ENCODE measurements at regions not wholly inside any gene's neighbourhood (a gene's known extent, or its start where the extent isn't known, plus 50 kb on each side); places are given as distances from the start of the nearest gene placed in this dataset.

DNA sequence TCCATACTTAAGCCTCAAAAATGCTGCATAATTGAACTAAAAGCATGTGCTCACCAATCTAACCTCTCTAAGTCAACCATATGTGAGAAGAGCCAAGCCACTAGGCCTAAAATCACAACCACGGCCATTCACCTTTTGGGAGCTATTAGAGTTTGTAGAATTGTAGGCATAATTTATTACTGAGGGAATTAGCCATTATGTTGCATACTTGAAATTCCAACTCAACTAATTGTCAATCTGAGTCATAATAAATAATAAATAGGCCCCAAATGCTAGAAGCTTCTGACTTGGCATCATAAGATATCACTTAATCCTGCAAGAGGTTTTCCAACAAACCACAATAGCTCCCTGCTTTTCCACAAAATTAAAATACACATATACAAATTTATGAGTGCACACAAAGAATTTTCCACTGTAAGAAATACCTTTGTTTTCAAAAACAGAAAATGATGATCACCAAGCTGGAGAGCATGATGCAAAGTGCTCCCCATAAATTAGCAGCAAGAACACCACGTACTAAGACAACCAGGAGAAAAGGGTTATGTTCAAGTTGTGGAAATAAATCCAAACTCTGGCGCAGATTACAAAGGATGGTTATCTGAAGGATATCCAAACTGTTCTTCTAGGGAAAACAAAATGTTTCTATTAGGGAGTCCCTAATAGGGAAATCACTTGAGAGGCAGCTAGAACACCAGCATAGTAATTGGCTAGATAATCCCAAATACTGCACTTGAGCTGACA is 250.0 kb upstream of the SLC30A5 start:
- WGBS (ENCODE audit: low lambda C conversion rate): 67% methylated on average over 3 of the region's 3 CpGs

More for the DNA sequence above, 250.0 kb upstream of the SLC30A5 start:
- Histone ChIP-seq H3K9ac (no peak overlapping the region), H3F3A (replicated peaks; ENCODE audit: insufficient read depth) (no peaks in the 10 kb centered on the region), H3K27ac (ENCODE audit: low read depth in 2 of 2, low read length in 1 of 2) (no peak overlapping the region), H3K9me2 (no peaks in the 10 kb centered on the region), H3K9me3 (no peaks in the 10 kb centered on the region), H2AFZ (ENCODE audit: low read depth) (no peak overlapping the region), H3K4me2 (no peak overlapping the region), H3K27me3 (ENCODE audit: insufficient read depth) (no peaks in the 10 kb centered on the region), H3K4me3 (ENCODE audit: low read depth in 2 of 2, low read length in 1 of 2) (no peak overlapping the region), H4K20me1 (ENCODE audit: insufficient read depth) (no peaks in the 10 kb centered on the region), H3K4me1 (ENCODE audit: control insufficient read depth in 1 of 2, insufficient read depth in 2 of 2, low read depth in 1 of 2, low read length in 1 of 2) (no peaks in the 10 kb centered on the region; a peak in 1 of 4 replicates), H3K36me3 (replicated peaks in 1 of 2; ENCODE audit: control insufficient read depth in 1 of 2, insufficient read depth in 2 of 2, low read length in 1 of 2) (no peaks in the 10 kb centered on the region), H3K79me2 (ENCODE audit: insufficient read depth) (no peaks in the 10 kb centered on the region)
- DNase-seq: no peak
- ChIA-PET POLR2A (no interaction called here), CTCF (interaction anchor here (1.0 kb wide), 1 partner anchor 12 kb away, joined by 4 read pairs; no protein-coding TSS in a partner anchor)
- no peak for TF ChIP-seq TEAD4 (IDR thresholded peaks at IDR 0.05; ENCODE audit: borderline replicate concordance, insufficient read depth)
- no peak for TF ChIP-seq EZH2phosphoT487 (IDR thresholded peaks at IDR 0.05; ENCODE audit: borderline replicate concordance, low read depth)
- TF ChIP-seq RAD21 (IDR thresholded peaks at IDR 0.05; ENCODE audit: low read length): no peak
- no peak for TF ChIP-seq TCF12 (IDR thresholded peaks at IDR 0.05)
- no peak for TF ChIP-seq FOXJ3 (CRISPR knock-in tag; IDR thresholded peaks at IDR 0.05)
- TF ChIP-seq, protein P1, sequence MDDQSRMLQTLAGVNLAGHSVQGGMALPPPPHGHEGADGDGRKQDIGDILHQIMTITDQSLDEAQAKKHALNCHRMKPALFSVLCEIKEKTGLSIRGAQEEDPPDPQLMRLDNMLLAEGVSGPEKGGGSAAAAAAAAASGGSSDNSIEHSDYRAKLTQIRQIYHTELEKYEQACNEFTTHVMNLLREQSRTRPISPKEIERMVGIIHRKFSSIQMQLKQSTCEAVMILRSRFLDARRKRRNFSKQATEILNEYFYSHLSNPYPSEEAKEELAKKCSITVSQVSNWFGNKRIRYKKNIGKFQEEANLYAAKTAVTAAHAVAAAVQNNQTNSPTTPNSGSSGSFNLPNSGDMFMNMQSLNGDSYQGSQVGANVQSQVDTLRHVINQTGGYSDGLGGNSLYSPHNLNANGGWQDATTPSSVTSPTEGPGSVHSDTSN (IDR thresholded peaks at IDR 0.05): no peak
- TF ChIP-seq YY1 (IDR thresholded peaks at IDR 0.05; ENCODE audit: low read depth): no peak
- TF ChIP-seq SIN3A (IDR thresholded peaks at IDR 0.05; ENCODE audit: borderline replicate concordance, low read depth, low read length): no peak
- TF ChIP-seq JUND (IDR thresholded peaks at IDR 0.05): no peak
- TF ChIP-seq, protein P2, sequence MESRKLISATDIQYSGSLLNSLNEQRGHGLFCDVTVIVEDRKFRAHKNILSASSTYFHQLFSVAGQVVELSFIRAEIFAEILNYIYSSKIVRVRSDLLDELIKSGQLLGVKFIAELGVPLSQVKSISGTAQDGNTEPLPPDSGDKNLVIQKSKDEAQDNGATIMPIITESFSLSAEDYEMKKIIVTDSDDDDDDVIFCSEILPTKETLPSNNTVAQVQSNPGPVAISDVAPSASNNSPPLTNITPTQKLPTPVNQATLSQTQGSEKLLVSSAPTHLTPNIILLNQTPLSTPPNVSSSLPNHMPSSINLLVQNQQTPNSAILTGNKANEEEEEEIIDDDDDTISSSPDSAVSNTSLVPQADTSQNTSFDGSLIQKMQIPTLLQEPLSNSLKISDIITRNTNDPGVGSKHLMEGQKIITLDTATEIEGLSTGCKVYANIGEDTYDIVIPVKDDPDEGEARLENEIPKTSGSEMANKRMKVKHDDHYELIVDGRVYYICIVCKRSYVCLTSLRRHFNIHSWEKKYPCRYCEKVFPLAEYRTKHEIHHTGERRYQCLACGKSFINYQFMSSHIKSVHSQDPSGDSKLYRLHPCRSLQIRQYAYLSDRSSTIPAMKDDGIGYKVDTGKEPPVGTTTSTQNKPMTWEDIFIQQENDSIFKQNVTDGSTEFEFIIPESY (IDR thresholded peaks at IDR 0.05; ENCODE audit: borderline replicate concordance, low read depth): no peak
- TF ChIP-seq, protein P3, sequence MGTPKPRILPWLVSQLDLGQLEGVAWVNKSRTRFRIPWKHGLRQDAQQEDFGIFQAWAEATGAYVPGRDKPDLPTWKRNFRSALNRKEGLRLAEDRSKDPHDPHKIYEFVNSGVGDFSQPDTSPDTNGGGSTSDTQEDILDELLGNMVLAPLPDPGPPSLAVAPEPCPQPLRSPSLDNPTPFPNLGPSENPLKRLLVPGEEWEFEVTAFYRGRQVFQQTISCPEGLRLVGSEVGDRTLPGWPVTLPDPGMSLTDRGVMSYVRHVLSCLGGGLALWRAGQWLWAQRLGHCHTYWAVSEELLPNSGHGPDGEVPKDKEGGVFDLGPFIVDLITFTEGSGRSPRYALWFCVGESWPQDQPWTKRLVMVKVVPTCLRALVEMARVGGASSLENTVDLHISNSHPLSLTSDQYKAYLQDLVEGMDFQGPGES (IDR thresholded peaks at IDR 0.05; ENCODE audit: low read depth, low read length): no peak
- TF ChIP-seq, protein P4, sequence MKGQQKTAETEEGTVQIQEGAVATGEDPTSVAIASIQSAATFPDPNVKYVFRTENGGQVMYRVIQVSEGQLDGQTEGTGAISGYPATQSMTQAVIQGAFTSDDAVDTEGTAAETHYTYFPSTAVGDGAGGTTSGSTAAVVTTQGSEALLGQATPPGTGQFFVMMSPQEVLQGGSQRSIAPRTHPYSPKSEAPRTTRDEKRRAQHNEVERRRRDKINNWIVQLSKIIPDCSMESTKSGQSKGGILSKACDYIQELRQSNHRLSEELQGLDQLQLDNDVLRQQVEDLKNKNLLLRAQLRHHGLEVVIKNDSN (IDR thresholded peaks at IDR 0.05; ENCODE audit: borderline replicate concordance, low read depth): no peak
- TF ChIP-seq MEF2A (IDR thresholded peaks at IDR 0.05; ENCODE audit: borderline replicate concordance, low read depth): no peak
- TF ChIP-seq, protein P5, sequence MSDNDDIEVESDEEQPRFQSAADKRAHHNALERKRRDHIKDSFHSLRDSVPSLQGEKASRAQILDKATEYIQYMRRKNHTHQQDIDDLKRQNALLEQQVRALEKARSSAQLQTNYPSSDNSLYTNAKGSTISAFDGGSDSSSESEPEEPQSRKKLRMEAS (IDR thresholded peaks at IDR 0.05; ENCODE audit: low read depth): no peak
- no peak for TF ChIP-seq SMC3 (IDR thresholded peaks at IDR 0.05; ENCODE audit: low read depth, low read length)
